ENCODE measurements at regions not wholly inside any gene's neighbourhood (a gene's known extent, or its start where the extent isn't known, plus 50 kb on each side); places are given as distances from the start of the nearest gene placed in this dataset.
A peak's percentile ranks its signal among the peaks of the same experiment; 100 is the strongest.

DNA sequence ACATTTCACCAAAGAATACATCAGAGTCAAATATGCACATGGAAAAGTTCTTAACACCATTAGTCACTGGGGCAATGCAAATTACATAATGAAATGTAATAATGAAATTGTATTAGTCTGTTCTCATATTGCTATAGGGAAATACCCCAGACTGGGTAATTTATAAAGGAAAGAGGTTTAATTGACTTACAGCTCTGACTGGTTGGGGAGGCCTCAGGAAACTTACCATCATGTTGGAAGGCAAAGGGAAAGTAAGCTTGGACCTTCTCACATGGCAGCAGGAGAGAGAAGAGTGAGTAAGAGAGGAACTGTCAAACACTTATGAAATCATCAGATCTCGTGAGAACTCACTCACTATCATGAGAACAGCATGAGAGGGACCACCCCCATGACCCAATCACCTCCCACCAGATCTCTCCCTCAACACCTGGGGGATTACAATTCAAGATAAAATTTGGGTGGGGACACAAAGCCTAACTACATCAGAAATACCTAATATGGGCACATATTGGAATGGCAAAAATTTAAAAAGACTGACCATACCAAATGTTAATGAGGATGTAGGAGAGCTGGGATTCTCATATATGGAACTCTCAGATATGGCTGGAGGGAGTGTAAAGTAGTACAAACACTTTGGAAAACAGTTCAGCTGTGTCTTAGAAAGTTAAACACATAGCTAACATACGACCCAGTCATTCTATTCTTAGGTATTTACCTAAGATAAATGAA lies 65.1 kb upstream of the CD44 start (continued):
- no peak for TF ChIP-seq BHLHE40 (IDR thresholded peaks at IDR 0.05; ENCODE audit: low read length)

DNA sequence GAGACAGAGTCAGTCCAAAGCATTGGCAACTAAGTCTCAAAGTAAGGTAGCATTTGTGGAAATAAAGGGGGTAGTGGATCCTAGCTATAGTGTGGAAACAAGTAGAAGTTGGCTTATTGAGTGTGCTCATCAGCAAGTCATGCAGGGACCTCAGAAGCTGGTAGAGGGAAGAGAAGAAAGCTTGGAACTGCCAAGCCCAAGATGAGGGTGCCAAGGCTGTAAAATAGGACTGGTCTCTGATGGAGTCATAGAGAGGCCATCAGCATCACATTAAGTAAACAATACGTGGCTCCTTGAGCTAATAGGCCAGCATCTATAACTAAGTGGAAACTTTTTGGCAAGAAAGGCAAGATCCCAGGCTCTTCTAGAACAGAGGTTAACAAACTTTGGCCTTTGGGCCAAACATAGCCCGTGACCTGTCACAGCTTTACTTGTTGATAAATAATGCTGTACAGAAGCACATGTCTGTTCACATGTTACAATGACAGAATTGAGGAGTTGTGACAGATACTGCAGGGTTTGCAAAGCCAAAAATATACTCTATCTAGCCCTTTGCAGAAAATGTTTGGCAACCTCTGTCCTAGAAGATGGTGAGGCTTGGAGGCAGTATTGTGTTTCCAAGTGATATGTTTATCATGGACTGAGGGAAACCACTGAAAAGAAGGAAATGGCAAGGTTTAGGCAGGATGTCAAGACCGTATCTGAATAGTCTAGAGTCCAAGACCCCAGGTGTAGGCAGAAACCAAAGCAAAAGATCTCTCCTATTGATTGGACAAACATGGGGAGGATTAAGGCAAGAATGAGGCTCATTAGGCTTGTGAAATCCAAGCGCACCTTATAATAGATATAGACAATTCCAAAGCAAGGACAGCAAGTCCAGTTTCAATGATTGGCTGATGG lies 62.5 kb upstream of the CD44 start:
- no peaks in the 10 kb centered on the region for H3K27me3 ChIP-seq (ENCODE audit: control insufficient read depth in 2 of 2, insufficient read depth in 2 of 2, low read length in 2 of 2)
- no peaks in the 10 kb centered on the region for H3K9me1 ChIP-seq (ENCODE audit: control insufficient read depth, insufficient read depth, low read length)
- no peak for TF ChIP-seq TEAD1 (CRISPR knock-in tag; IDR thresholded peaks at IDR 0.05)
- TF ChIP-seq LCOR (CRISPR knock-in tag; IDR thresholded peaks at IDR 0.05), result 0 out of 2 replicates have a peak, but pooled peaks have one; percentile 49
- TF ChIP-seq TCF3 (CRISPR knock-in tag; IDR thresholded peaks at IDR 0.05), result peak; percentile 64
- TF ChIP-seq NCOA4 (IDR thresholded peaks at IDR 0.05; ENCODE audit: partially characterized antibody), result no peak
- H4K20me1 ChIP-seq (replicated peaks; ENCODE audit: control insufficient read depth, insufficient read depth, low read length), result no peaks in the 10 kb centered on the region
- intact Hi-C loops (cut with micrococcal nuclease), result no loop called here
- H3K4me1 ChIP-seq (replicated peaks in 1 of 2; ENCODE audit: control insufficient read depth in 2 of 2, insufficient read depth in 2 of 2, low read length in 2 of 2), result peaks cover 0 to 10% of the 10 kb centered on the region in 2 experiments; a peak in 2 of 5 replicates
- H3K36me3 ChIP-seq (ENCODE audit: control insufficient read depth, insufficient read depth, low read length), result no peaks in the 10 kb centered on the region
- 0 out of 2 replicates have a peak overlapping the region, but pooled peaks have one; percentile 0 for H2AFZ ChIP-seq (ENCODE audit: low read depth, low read length)
- no peaks in the 10 kb centered on the region for H3K9me3 ChIP-seq (replicated peaks; ENCODE audit: control insufficient read depth, insufficient read depth, low read depth, low read length)
- ATAC-seq (no peak), DNase-seq (ENCODE audit: extremely low read depth in 1 of 4, low spot score in 3 of 4) (no peak), FAIRE-seq (no peak)
- POLR2A ChIA-PET, result no interaction called here
- no peak overlapping the region for H3K9ac ChIP-seq (ENCODE audit: insufficient read depth in 1 of 2, low read depth in 2 of 2, low read length in 2 of 2)
- no peak overlapping the region for H3K4me3 ChIP-seq
- no peak overlapping the region for H3K4me2 ChIP-seq (ENCODE audit: insufficient read depth, low read length)
- 16% methylated on average over 4 of the region's 4 CpGs for WGBS (ENCODE audit: insufficient coverage, low coverage, missing lambda C conversion rate)
- CTCF ChIA-PET (ENCODE audit: low intra/inter-chr PET ratio), result no interaction called here
- in situ Hi-C loops (cut with MboI), result no loop called here
- no TSS peak for BruUV-seq (replicated peaks)
- no peaks in the 10 kb centered on the region for H3K79me2 ChIP-seq (ENCODE audit: control insufficient read depth, insufficient read depth, low read length)
- no peak overlapping the region for H3K27ac ChIP-seq (ENCODE audit: extremely low read depth, low read depth, low read length)
